ENCODE measurements at regions not wholly inside any gene's neighbourhood (a gene's known extent, or its start where the extent isn't known, plus 50 kb on each side); places are given as distances from the start of the nearest gene placed in this dataset.

DNA sequence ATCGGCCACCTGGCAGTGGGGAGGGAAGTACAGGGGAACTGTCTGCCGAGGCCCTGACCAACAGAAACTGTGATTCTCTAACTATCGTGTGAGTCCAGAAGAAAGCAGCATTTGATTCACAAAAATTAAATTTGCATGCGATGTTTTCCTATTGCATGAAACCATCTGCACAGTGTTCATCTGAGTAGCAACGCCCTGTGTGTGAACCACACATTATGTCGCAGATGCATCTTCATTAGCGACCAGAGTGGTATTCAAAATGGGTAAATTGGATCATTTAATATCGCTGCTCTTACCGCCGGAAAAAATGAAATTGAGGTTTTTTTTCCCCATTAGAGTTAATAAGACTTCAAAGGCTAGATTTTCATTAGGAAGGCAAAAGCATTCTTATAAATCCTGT, 260.6 kb downstream of the ABCC12 start:
- TF ChIP-seq, protein P1, sequence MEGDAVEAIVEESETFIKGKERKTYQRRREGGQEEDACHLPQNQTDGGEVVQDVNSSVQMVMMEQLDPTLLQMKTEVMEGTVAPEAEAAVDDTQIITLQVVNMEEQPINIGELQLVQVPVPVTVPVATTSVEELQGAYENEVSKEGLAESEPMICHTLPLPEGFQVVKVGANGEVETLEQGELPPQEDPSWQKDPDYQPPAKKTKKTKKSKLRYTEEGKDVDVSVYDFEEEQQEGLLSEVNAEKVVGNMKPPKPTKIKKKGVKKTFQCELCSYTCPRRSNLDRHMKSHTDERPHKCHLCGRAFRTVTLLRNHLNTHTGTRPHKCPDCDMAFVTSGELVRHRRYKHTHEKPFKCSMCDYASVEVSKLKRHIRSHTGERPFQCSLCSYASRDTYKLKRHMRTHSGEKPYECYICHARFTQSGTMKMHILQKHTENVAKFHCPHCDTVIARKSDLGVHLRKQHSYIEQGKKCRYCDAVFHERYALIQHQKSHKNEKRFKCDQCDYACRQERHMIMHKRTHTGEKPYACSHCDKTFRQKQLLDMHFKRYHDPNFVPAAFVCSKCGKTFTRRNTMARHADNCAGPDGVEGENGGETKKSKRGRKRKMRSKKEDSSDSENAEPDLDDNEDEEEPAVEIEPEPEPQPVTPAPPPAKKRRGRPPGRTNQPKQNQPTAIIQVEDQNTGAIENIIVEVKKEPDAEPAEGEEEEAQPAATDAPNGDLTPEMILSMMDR (IDR thresholded peaks at IDR 0.05; ENCODE audit: control extremely low read depth in 1 of 3, insufficient read depth in 1 of 3, low read depth in 1 of 3, low read length in 3 of 3) = no peak
- TF ChIP-seq CBX8 (IDR thresholded peaks at IDR 0.05; ENCODE audit: borderline replicate concordance, low read depth, low read length) (no peak), RBBP5 (IDR thresholded peaks at IDR 0.05; ENCODE audit: borderline replicate concordance, low read depth, low read length) (no peak), ASH2L (IDR thresholded peaks at IDR 0.05; ENCODE audit: low read length) (no peak), SP2 (IDR thresholded peaks at IDR 0.05; ENCODE audit: low read length) (no peak), SIRT6 (IDR thresholded peaks at IDR 0.05; ENCODE audit: low read length) (no peak), SP1 (IDR thresholded peaks at IDR 0.05; ENCODE audit: low read depth, low read length) (no peak), CHD2 (IDR thresholded peaks at IDR 0.05; ENCODE audit: low read length) (no peak), GABPA (IDR thresholded peaks at IDR 0.05; ENCODE audit: borderline replicate concordance, insufficient read depth, low read length) (no peak), HDAC2 (IDR thresholded peaks at IDR 0.05; ENCODE audit: borderline replicate concordance in 1 of 2, low read depth in 2 of 2, low read length in 2 of 2) (no peak)
- TF ChIP-seq, protein P2, sequence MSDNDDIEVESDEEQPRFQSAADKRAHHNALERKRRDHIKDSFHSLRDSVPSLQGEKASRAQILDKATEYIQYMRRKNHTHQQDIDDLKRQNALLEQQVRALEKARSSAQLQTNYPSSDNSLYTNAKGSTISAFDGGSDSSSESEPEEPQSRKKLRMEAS (IDR thresholded peaks at IDR 0.05) = no peak
- TF ChIP-seq, protein P3, sequence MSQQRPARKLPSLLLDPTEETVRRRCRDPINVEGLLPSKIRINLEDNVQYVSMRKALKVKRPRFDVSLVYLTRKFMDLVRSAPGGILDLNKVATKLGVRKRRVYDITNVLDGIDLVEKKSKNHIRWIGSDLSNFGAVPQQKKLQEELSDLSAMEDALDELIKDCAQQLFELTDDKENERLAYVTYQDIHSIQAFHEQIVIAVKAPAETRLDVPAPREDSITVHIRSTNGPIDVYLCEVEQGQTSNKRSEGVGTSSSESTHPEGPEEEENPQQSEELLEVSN (IDR thresholded peaks at IDR 0.05) = no peak
